ENCODE measurements at regions not wholly inside any gene's neighbourhood (a gene's known extent, or its start where the extent isn't known, plus 50 kb on each side); places are given as distances from the start of the nearest gene placed in this dataset.

- no peak for DNase-seq (ENCODE audit: low read depth)
These were observed 69.3 kb upstream of the SMNDC1 start for GRCh38 chr10:110373857-110374654.

GRCh38 chr10:110375121-110375520, 70.4 kb upstream of the SMNDC1 start:
- DNase-seq (ENCODE audit: low read depth): no peak

GRCh38 chr10:110376021-110376766, 71.5 kb upstream of the SMNDC1 start:
- DNase-seq (ENCODE audit: low read depth): no peak

- DNase-seq (ENCODE audit: low read depth): no peak
These were observed 72.0 kb upstream of the SMNDC1 start for GRCh38 chr10:110376767-110377160.

- no peak for DNase-seq (ENCODE audit: low read depth)
These were observed 73.3 kb upstream of the SMNDC1 start for GRCh38 chr10:110378006-110378405.

- no peak for DNase-seq (ENCODE audit: low read depth)
These were observed 73.9 kb upstream of the SMNDC1 start for GRCh38 chr10:110378533-110379108.

- DNase-seq (ENCODE audit: low read depth): no peak
These were observed 75.1 kb upstream of the SMNDC1 start for GRCh38 chr10:110379831-110380230.

- DNase-seq (ENCODE audit: low read depth): no peak
These were observed 75.6 kb upstream of the SMNDC1 start for GRCh38 chr10:110380293-110380692.

- no peak for DNase-seq (ENCODE audit: low read depth)
These were observed 78.0 kb upstream of the SMNDC1 start for GRCh38 chr10:110382695-110383094.

GRCh38 chr10:110387617-110387982, 82.9 kb upstream of the SMNDC1 start:
- no peak for DNase-seq (ENCODE audit: low read depth)

GRCh38 chr10:110387983-110388686, 83.4 kb upstream of the SMNDC1 start:
- DNase-seq (ENCODE audit: low read depth): no peak

GRCh38 chr10:110388687-110389052, 84.0 kb upstream of the SMNDC1 start:
- DNase-seq (ENCODE audit: low read depth): no peak

- no peak for DNase-seq (ENCODE audit: low read depth)
These were observed 84.5 kb upstream of the SMNDC1 start for GRCh38 chr10:110389255-110389654.

- DNase-seq (ENCODE audit: low read depth): no peak
These were observed 86.8 kb upstream of the SMNDC1 start for GRCh38 chr10:110391541-110391940.

GRCh38 chr10:110392121-110392520, 87.4 kb upstream of the SMNDC1 start:
- no peak for DNase-seq (ENCODE audit: low read depth)

GRCh38 chr10:110392868-110393740, 88.4 kb upstream of the SMNDC1 start:
- no peak for DNase-seq (ENCODE audit: low read depth)

GRCh38 chr10:110393866-110394265, 89.1 kb upstream of the SMNDC1 start:
- no peak for DNase-seq (ENCODE audit: low read depth)

- DNase-seq (ENCODE audit: low read depth): no peak
These were observed 89.6 kb upstream of the SMNDC1 start for GRCh38 chr10:110394296-110394695.

- no peak for DNase-seq (ENCODE audit: low read depth)
These were observed 90.2 kb upstream of the SMNDC1 start for GRCh38 chr10:110394898-110395297.

GRCh38 chr10:110395350-110396283, 90.9 kb upstream of the SMNDC1 start:
- peak; percentile 84 for DNase-seq (ENCODE audit: low read depth)

Measured in Daoy (cell line).